Non-pigmented ciliary epithelial cell (primary cell): ENCODE measurements at regions not wholly inside any gene's neighbourhood (a gene's known extent, or its start where the extent isn't known, plus 50 kb on each side); places are given as distances from the start of the nearest gene placed in this dataset.
"Not testable (repeated sequence)": the region's sequence is repeated elsewhere in the genome, so short reads cannot be mapped to it uniquely, and the experiment has no call there.

ENCODE experiments used
- DNase-seq: peaks from one replicate; pipeline ENCODE4 v3.0.0-alpha.2; 2010; ENCODE audit warnings: low read depth

- no peak for DNase-seq
These were observed 2041.6 kb downstream of the NCAM2 start for GRCh38 chr21:23039846-23040245.

DNA sequence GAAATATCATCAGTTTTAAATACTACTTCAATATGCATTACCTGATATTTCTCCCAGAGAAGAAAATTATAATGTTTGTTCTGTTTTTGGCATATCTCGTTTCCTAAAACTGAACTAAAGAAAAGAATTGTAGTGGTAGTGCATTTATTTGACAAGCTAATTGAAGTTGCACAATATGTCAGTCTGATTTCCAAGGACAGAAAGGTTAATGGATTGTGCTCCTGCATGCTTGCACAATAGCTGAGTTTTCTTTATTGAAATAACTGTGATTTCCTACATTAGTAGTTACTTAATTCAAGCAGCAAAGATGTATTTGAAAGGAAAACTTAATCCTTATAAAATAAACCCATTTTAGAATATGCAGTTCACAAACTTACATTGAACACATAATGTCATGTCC is 2047.7 kb downstream of the NCAM2 start:
- DNase-seq, result no peak

DNA sequence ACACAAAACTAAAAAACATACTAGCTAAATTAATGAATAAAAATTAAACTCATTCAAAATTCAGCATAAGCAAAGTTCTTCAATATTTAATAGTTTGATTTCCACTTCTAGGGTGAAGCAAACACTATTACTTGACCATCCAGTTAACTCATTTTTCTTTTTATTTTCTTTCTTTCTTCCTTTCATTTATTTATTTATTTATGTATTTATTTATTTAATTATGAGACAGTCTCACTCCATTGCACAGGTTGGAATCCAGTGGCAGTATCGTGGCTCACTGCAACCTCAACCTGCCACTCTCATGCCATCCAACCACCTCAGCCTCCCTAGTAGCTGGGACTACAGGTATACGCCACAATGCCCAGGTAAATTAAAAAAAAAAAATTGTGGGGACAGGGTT is 2069.5 kb downstream of the NCAM2 start:
- DNase-seq, result no peak

DNA sequence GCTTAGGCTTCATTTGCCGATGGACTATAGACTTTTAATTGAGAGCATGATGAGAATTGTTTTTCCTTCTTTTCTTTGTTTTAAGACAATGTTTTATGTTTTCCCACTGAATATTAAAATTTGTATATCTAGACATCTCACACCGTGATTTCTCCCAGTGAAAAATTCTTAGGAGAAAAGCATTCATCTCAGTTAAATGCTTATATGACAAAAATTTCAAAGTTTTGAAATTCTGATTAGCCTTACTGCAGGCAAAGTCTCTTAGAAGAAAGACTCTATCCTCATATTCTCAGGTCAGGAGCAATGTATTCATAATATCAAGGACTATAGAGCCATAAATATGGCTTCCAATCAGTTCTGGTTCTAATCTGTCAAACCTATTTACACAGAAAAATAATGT is 2085.0 kb downstream of the NCAM2 start:
- DNase-seq, result no peak

DNA sequence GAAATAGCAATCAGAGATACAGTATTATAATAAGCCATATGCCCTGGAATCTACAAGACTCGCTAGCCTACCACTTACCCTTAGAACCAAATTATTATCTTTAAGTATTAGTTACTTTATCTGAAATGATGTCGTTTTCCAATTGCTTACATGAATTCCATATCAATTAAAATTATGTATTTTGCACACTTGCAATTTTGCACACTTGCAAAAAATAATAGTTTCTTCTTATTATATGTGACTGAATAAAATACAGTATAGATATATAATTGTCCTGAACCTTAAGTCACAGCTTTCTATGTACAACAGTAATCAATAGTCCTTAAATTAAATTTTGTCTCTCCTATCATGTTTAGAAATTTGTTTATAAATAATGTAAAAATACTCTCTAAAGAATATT is 2095.1 kb downstream of the NCAM2 start:
- DNase-seq, result no peak

GRCh38 chr21:23099185-23099584 is 2101.0 kb downstream of the NCAM2 start:
- no peak for DNase-seq

DNA sequence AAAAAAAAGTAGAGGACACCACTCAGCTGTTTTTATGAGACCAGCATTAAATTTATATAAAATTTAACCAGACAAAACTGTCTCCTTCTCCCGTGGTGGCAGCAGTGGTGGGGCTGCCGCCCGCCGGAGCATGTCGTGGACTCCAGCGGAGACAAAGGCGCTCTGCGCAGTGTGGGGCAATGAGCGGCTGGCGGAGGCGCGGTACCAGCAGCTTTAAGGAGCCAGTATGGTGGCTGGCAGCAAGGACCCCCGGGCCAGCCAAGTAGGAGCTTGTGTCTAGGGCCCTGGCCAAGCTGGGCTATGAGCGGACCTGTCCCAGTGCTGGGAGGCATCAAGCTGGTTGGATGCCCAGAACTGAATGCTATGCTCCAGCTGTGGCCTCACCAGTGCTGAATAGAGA is 2102.9 kb downstream of the NCAM2 start:
- DNase-seq, result no peak

DNA sequence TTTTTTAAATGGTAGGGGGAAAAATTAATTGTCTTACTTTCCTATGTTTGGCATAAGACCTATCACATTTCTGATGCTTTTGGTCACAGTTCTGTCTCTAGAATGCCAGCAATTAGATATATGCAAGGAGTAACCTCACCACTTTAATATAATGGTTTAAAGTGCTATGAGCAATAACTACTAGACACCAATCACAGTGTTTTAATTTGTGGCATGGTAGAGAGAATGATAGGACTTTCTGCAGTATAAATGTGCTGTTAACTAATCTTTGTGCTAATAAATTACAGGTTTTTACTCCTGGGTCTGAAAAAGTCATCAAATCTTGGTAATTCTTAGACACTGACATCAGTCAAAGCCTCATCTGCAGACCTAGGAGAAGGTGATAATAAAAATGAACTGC is 2110.3 kb downstream of the NCAM2 start:
- no peak for DNase-seq

DNA sequence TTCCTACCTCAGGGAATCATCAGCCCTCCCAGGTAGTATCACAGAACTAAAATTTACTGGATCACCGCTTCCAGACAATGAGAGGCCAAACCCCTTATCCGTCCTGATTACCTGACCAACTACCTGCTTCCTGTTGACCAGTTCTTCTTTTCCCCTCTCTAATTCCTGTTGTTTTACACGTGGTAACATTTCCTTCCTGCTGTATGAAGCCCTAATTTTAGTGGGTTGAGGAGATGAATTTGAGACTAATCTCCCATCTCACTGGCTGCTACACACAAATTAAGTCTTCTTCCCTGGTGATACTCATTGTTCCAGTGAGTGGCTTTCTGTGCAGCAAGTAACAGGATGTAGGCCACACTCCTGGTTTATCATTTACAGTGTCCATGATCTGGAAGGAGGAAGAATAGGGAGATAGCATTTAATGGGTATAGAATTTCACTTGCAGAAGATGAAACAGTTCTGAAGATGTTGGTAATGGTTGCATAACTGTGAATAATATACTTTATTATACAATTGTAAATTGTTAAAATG is 2112.9 kb downstream of the NCAM2 start:
- DNase-seq, result no peak

DNA sequence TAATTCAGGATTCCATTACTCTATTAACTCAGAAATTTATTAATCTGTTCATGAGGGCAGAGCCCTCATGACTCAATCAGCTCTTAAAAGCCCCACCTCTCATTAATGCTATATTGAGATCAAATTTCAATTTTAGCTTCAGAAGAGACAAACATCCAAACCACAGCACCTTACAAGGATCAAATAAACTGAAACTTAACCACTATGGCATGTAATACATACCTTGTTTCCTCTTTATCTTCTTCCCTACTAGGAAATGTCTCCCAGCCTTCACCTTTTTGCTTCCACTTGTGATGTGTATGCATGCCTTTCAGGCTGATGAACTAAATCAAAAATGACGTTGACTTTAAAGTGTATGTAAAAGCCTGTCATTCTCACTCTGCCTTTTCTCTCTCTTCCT is 2121.3 kb downstream of the NCAM2 start:
- no peak for DNase-seq

GRCh38 chr21:23127973-23128372 is 2129.8 kb downstream of the NCAM2 start:
- DNase-seq, result no peak

DNA sequence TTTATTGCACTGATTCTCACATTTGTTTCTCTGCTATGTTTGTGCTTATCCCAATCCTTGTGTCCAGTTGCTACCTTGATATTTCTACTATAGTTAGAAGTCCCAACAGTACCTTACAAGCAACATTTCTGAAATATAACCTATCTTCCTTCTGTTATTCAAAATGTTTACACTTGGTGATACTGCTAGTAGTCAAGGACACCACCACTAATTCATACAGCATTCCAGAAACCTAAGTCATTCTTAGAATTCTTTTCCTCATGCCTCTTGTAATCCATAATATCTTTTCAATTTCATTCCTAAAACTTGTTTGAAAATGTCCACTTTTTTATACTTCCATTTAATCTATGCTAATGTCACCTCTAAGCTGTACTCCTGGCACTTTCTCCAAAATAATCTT is 2132.1 kb downstream of the NCAM2 start:
- DNase-seq, result peak; percentile 3

DNA sequence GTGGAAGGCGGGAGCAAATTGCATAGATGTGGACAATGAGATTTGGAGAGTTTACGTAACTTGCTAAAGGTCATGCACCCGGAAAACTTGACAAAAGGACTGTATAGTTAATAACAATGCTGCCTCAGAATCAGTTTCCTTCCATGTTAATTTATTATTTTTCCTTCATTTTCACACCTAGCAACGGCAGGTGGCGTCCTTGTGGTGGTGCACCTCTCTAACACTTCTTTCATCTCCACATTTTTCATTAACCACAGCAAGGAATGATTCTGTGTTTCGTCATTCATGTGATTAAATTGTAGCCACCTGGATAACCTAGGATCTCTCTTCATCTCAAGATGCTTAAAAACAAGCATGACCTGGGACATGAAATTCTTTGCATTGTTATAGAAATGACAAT is 2133.0 kb downstream of the NCAM2 start:
- no peak for DNase-seq

DNA sequence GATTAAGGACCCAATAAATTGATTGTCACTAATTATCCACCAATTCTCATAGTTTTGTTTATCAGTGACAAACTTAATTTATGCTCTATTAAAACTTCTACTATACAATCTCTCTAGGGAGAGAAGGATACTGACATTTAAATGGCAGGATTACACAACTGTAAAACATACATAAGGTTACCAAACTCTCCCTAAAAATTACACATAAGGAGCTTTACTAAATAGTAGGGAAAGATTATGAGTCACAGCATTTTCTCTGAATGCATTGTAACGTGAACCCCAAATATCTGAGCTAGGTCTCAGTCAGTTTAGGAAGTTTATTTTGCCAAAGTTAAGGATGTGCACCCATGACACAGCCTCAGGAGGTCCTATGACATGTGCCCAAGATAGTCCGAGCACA is 2140.6 kb downstream of the NCAM2 start:
- no peak for DNase-seq

DNA sequence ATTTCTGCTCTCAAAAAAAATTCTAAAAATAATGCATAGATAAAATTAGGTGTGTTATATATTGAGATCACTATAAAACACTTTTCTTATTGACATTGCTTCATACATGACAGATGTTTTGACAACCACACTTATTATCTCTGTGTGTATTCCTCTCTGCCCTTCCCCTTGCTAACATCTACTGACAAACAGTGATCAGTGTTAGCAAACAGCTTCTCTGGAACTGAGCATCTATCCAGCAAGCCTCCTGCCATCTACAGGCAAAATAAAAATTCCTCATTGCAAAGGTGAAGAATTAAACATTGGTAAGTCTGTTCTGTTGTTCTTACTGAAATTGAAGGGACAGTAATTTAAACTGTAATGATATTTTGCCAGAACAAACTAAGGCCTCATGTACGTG is 2153.9 kb downstream of the NCAM2 start:
- no peak for DNase-seq

DNA sequence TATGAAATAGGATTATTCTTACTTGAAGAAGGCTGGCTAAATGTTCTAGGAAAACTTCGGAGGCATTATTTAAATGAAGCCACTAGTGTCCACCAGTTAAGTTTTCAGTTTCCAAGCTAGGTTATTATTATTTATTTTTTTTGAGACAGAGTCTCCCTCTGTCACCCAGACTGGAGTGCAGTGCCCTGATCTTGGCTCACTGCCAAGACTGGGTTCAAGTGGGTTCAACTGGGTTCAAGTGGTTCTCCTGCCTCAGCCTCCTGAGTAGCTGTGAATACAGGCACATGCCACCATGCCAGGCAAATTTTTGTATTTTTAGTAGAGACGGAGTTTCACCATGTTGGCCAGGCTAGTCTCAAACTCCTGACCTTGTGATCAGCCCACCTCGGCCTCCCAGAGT is 2155.6 kb downstream of the NCAM2 start:
- DNase-seq, result not testable (repeated sequence)

DNA sequence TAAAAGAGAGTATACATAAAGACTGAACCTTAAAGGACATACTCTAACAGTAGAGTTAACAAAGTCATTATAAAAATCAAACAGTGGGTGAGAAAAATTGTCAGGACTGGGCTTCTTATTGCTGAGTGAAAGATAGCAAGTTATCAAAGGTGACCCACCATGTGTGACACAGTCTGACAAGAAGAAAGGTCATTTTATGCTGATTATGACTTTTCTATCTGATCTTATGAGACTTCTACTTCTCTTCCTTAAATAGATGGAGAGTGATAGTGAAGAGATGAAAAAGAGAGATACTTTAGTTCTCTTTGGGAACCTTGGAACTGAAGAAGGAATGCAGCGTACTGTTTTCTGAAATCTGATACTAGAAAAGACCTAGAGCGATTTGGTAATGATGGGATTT is 2157.1 kb downstream of the NCAM2 start:
- DNase-seq, result no peak

- DNase-seq, result no peak
These were observed 2162.7 kb downstream of the NCAM2 start for GRCh38 chr21:23160914-23161313.

DNA sequence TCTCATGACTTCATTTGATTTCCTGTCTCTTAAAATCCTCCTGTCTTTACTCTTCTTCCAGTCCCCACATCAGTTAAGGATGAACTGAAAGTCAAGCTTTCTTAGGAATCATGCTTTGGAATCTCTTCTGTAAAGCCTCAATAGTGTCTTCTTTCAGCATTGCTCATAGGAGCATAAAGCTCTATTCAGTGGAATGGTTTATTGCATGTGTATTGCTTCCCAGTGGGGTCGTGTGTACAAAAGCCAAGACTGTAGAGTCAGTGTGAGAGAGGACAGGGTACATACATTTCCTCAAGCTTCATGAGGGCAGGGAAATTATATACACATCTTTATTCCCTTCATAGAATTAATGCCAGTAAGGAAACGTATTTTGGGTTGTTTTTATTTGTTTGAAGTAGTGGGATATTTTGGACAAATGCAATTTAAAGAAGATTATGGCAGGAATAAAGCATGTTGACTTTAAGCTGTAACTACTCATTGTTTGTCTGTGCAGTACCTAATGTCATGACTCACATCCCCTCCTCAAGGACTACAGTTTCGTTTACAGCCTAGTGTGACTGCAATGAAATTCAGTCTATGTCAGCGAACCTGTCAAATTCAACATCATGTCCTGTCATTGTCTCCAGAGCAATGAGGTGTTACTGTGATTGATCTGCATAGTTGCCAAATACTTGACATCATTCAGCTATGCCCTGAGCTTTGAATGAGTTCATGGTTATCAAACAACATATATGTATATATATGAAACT is 2164.2 kb downstream of the NCAM2 start:
- peak; percentile 22 for DNase-seq
